NCI-H2227 (cell line): ENCODE measurements at regions not wholly inside any gene's neighbourhood (a gene's known extent, or its start where the extent isn't known, plus 50 kb on each side); places are given as distances from the start of the nearest gene placed in this dataset.

Experiments used
- DNase-seq: peaks from one replicate; lab custom pipeline; 2025; ENCODE audit not compliant: unreplicated experiment; lab: John Stamatoyannopoulos, UW

DNA sequence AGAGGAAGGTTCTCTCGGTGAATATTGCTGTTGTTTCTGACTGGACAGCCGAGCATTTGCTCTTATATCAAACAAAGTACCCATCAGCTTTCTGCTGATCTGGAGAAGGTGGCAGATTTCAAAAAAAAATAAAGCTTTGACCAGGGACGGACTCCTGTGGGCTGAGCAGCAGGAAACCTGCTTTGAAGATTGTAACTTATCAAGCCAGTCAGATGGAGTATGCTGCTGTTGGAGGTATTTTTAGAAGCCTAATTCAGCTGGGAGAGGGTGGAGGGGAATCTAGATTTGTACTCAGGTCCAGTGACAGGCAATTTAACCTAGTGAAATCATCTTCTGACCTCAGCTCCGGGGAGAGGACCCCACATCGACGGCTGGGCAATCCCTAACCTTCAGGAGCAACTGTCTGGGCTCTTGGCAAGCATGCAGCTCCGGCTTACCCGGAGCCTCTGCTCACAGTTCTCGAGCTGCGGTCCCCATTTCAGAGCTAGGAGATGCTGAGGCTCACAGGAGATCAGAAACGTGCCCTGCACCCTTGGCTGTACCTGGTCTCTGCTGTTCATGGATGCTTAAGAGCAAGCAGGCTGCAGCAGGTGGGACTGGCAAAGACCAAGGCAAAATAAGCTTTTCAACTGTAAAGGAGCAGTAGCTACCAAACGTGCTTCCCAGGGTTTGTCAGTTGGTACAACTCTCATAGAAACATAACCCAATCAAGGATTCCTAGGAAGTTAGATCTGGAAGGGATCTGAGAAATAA, 89.3 kb upstream of the ST8SIA2 start:
- DNase-seq: no peak

DNA sequence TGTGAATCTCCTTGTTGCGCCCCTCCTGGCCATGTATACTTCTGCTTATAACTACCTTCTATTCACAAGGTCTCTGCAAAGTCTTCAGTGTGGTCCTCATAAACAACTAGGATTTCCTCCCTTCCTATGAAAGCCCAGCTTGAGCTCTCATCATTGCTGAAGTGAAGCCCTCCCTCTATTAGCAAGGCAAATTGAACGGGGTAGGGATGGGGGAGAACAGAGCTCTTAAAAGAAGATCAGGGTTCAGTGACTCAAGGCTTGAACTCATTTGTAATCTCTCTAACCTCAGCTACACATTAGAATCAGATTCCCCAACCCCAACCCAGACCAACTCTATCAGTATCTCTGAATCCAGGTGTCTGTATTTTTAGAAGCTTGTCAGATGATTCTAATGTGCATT, 88.3 kb upstream of the ST8SIA2 start:
- DNase-seq: no peak

DNA sequence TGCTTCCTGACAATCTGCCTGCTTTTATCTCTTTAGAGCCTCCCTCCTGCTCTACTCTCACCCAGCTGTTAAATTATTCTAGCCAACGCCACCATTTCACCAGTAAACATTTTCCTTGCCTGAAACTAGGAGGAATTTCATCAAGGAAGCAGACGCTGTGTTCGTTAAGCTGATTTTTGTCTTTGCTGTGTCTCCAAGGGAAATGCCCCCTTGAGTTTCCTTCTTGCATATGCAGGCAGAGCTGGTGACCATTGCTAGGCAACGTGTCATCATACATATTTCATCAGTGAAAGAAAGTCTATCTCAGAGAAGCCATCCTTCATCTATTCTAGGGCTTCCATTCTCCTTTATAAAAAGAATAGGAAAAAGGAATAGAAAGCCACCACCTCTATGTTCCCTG, 87.0 kb upstream of the ST8SIA2 start:
- DNase-seq: peak; percentile 54

DNA sequence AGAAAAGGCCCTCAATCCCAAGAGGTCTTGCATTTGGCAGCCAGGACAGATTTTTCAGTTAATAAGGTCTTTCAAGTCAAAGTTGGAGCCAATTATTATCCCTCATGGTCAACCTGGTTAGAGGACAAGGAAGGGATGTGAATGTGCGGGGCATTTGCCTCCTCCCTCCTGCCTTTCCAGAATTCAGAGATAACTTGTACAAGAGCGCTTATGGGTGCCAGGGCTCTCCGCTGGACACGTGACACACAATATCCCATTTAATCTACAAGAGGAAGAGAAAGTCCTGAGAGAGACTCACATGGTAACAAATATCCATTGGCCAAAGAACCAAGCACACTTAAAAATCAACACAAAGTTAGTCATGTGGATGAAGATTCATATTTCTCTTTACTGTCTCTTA, 78.5 kb upstream of the ST8SIA2 start:
- no peak for DNase-seq

DNA sequence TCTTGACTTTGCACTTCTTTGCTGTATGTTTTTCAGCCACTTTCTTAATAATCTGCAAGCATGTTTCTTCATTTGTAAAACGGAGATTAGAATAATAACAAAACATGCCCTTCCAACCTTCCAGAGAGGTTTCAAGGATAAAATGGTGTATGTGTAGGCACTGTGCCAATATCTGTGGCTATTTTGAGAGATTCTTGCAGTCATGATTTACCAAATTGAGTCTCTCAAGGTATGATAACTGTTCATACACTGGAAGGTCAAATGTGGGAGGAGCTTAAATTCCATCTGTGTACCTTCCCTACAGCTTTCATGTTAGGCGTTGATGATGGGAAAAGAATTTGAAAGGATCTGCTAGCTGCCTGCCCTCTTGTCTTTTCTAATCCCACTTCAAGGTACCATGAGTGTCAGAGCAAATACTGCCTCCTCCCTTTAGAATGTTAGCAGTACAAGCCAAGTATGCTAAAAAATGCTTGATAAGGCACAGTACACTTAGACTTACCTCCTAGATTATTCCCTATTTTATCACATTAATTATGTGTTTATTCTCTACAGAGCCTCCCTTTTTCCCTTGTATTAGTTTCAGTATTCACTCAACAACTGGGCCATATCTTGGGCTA, 78.0 kb upstream of the ST8SIA2 start:
- DNase-seq: no peak

DNA sequence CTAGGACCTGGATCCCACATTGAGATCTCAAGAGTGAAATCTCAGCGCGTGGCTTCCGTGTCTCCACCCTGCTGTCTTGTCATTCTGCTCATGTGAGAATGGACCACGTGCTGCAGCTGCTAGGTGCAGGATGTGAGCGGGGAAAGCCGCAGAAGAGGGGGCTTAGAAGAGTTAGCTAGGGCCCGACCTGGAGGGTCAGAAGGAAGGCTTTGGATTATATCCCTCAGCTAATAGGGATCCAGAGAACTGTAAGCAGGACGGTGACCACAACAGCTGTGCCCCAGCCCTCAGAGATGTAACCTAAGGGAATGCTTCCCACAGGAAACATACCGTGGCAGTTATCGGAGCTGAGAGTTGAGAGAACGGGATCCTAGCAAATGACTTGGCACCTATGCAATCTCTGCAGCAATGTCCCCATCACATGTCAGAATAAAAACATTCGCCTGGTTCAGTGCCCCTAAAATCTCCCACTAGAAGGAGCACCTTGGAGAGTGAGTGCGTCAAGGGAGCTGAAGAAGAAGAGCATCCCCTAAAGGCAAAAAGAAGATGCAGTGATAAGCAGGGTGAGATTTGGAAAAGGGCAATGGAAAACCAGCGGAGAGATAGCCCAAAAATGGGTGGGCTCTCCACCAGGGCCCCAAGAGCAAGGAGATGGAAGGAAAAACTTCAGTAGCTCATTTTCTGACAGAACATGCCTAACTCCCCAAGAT, 76.9 kb upstream of the ST8SIA2 start:
- DNase-seq: no peak

DNA sequence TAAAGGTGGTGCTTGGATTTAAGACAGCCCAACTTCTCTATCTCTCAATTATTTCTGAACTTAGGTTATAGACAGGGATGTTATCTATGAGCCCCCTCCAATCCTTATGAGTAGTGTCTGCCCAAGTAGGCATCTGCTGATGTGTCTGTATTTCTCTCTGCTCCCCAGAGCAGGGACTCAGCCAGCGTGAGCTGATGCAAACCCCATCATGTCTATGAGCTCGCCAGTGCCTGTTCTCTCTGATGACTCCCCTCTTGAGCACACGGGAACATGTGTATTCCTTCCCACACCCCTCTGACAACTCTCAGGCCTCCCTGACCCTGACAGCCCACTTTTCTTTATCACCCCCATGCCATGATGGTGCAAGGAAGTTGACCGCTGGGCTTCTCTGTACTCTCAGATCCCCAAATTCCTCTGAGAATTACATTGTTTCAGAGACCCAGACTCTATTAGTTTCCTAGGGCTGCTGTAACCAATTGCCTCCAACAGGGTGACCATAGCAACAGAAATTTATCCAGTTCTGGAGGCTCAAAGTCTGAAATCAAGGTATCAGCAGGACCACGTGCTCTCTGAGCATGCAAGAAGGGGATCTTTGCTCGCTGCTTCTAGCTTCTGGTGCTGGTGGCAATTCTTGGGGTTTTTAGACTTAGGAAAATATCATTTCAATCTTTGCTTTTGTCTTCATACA, 73.5 kb upstream of the ST8SIA2 start:
- DNase-seq: no peak

DNA sequence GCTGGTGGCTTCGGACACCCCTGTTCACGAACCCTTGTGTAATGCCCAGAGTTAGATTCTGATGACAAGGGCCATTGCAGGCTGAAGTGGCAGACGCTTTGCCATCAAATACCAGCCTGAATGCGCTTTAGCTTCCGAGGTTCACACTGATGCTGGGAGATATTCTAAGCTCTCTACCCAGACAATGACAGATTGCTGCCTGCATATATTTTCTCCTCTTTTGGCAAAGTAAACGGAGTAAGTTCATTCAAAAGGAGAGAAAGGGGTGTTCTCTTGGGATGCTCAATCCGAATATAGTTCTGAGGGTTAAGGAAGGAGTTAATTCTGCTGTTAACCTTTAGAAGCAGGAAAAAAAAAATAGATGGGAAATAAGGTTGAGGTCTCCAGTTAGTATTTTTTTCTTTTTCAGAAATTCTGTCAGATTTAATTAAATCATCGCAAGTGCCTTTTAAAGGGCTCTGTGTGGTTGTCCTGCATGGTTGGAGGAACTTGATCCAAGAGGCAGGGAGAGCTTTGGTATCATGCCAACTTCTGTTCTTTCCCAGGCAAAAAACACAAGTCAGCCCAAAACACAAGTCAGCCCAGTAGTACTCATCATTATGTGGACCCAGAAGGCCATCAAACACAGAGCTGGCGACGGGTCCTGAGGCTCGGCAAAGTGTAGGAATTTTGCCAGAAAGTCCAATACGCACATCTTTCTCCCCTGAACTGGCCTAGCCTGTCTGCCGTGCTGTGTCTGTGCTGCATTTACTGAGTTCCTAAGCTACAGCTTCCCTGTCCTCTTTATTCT, 70.9 kb upstream of the ST8SIA2 start:
- no peak for DNase-seq

DNA sequence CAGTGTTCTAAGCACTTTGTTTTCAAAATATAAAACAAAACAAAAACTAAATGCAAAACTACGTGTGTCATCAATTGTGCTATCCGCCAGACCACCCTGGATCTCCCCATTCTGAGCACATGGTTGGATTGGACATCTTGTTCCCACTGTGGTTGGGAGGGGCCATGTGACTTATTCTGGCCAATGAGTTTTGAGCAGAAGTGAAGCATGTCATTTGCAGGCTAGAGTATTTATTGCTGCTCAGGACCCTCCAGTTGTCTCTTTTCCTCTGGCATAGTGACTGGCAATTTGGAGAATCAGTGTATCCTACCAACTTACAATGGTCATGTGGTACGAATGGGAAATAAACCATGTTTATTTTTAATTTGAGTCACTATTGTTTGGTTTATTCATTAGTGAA, 70.2 kb upstream of the ST8SIA2 start:
- DNase-seq: no peak

DNA sequence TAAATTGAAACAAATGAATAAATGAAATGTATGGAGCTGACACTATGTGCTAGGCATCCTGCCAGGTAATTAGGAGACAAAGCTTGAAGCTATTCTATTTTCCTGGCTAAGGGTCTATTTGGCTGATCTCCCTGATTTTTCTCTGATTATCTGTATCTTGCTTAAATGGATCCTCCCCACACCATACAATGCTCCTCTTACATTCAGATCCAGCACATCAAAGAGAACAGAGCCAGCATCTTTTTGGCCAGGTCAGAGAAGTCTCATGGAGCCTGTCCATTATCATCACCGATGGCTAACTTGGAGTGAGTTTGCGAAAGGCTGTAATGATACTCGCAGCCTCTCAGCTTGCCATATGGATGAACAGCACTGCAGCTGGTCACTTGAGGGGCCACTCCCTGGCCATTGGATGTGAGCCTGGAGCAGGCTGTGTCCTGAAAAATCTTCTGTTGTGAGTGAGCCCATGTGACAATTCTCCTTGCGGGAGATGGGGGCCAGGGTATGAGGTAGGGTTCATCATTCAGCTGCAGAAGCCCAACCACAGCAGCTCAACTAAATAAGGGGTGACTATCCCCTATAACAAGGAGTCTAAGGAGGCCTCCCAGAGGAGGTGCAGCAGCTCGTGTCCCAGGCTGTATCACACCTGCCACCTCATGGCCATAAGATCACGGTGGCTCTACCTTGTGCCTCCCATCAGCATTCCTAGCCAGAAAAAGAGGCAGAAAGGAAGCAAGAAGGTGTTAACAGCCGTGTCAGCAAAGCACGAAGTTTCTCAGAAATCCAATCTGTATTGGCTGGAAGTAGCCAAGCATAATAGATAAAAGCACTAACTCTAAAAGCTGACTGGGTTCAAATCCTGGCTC, 69.3 kb upstream of the ST8SIA2 start:
- DNase-seq: no peak

DNA sequence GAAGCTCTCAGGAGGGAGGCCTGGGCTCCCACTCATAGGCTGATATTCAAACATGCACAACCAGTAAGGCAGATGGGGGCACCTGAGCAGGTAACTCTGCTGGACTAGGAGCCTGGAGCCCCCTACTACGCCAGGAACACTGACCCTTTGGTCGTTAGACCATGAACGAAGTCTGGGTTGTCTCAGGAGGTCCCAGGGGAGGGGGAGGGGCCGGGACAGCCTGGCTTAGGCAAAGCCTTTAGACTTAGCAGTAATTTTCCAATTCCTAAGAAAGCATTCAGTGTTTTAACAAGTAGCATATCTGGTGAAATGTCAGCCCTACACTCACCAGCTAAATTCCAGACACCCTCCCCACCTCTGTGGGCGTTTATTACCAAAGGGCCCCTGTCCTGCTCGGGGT, 67.4 kb upstream of the ST8SIA2 start:
- DNase-seq: no peak

DNA sequence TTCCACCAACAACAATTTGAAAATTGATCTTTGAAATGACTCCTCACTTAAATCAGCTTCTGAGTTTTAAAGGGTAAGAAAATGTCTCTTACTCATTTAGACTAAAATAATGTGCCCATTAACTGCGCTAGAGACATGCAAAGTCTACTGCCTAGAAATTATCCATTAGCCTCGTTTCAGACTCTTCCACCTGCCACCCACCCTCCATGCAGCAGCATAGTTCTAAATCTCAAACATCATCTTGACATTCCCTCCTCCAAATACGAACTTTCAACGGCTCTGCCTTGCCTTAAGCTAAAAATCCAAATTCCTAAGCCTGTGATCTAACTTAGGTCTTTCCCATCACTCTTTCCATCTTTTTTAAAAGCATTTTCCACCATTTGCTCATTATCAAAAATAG, 66.6 kb upstream of the ST8SIA2 start:
- no peak for DNase-seq

DNA sequence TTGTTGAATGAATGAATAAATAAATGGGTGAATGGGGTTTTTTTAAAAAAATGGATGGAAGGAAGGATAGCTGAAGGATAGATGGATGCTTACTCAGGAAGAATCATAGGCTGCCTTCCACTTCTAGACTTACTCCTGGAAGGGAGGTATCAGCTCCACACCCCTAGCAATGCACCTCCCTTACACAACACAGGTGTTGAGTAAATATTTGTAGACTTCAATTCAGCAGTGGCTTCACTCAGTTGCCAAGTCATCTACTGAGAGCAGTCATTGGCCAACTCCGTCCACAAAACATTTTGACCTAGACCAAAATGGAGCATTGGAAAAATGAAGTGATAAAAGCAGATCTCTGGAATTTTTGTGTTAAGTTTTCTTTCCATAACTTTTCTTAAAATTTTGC, 65.5 kb upstream of the ST8SIA2 start:
- DNase-seq: no peak

DNA sequence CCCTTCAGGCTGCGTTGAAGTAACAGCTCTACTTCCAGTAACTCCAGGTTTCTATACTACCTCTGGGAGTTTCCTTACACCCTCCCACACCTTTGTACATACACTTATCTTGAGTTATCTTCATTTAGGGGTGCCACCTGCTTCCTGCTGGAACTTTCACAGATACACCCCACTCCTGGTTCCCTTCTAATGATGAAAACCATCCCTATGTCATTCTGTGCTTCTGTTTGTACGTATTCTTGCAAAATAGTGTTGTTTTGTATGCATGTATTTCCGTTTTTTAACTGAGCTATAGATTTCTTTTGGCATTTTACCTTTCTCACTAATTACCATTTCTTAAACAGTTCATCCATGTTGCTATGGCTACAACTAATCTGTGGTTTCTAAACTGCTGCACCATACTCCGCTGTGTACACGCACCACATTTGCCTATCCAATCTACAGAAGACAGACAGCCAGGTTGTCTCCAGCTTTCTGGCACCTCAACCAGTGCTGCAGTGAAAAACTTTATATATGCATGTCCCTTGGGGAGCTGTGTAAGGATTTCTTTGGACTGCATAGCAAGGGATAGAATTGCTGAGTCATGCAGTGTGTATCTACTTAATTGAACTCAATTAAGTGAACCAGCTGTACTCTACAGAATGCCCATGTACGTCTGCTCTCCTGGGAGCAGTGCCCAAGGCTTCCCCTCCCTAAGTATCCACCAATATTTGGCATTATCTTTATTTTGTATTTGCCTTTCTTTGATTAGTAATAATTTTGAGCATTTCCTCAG, 61.4 kb upstream of the ST8SIA2 start:
- DNase-seq: no peak

DNA sequence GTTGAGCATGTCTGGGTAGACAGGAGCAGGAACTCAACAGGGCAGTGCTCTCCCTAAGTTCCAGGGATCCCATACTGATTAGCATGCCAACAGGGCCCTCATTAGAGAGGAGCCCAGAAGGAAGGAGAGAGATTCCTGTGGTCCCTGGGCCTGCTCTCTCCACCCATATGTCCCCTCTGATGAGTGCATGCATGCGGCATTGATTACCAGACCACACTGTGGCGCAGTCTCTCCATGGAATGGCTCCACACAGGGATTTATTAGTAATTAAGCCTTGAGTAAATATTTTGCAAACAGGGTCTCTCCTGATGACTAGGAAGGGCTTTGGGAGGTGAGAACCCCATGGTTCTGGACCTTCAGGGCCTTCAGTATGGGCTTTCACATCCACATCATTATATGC, 60.0 kb upstream of the ST8SIA2 start:
- no peak for DNase-seq

DNA sequence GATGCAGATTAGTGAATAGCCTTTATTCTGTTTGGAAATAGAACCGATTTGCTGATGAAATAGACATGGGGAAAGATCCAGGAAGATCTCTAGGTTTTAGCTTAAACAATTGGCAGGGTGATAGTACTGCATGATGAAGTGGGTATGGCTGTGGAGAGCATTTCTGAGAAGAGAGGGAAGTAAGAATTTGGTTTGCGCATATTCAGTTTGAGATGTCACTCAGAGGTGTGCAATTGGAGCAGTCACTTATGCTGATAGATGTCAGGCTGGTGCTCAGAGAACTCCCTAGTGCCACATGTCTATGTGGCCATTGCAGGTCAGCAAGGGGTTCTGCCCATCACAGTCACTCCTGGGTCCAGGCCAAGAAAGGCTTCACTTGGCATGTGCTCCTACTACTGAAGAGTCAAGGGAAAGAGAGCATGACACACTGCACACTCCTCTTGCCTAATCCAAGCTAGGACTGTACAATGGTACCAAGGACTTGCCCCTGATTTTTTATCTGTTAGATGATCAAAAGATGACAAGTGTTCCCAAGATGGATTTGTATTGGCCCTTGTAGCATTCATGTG, 57.2 kb upstream of the ST8SIA2 start:
- no peak for DNase-seq

DNA sequence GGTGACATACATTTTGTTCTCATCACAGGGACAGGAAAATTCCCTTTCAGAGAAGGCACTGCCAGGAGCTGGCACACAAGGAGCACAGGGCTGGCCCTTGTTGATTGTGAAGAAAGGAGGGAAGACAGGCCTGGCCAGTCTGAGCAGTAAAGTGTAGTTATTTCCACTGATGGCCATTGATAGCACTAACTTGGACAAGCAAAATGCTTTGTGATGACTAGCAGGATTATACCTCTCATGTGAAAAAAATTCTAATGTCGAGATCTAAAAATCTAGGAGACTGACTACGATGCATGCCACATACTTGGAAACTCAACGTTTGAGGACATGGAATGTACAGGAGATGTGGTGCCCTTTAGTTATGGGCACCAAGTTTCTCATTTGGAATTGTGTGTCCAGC, 54.3 kb upstream of the ST8SIA2 start:
- no peak for DNase-seq
